Lung (tissue), 11 donors: ENCODE measurements at regions not wholly inside any gene's neighbourhood (a gene's known extent, or its start where the extent isn't known, plus 50 kb on each side); places are given as distances from the start of the nearest gene placed in this dataset.

Experiments used
- ATAC-seq: fragments of 200-7000 bp; cut with Tn5 transposase; one replicate; pipeline ENCODE4 v1.9.1; 2020; ENCODE audit warnings: moderate number of reproducible peaks; ENCODE audit not compliant: insufficient read depth, low FRiP score
- DNase-seq, 3 donors: peaks; one replicate each; pipeline ENCODE4 v3.0.0-alpha.2; 2013 to 2017
- H3K27ac ChIP-seq, 2 donors: one replicate each; pipeline ENCODE4 v1.5.1; 2013; ENCODE audit warnings: mild to moderate bottlenecking in 2 of 2, moderate library complexity in 2 of 2, control low read depth in 1 of 2, inconsistent platforms in 1 of 2, low read depth in 1 of 2, low read length in 1 of 2
- H3K27me3 ChIP-seq, 3 donors: one replicate each; pipeline ENCODE4 v1.5.1; 2013; ENCODE audit warnings: low read length in 2 of 3; ENCODE audit not compliant: control insufficient read depth in 3 of 3, insufficient read depth in 3 of 3
- H3K36me3 ChIP-seq, 4 donors: one replicate each; pipeline ENCODE4 v1.5.1; 2013; ENCODE audit warnings: low read length in 4 of 4, mild to moderate bottlenecking in 1 of 4, moderate library complexity in 1 of 4; ENCODE audit not compliant: control insufficient read depth in 4 of 4, insufficient read depth in 4 of 4
- H3K4me1 ChIP-seq, 5 donors: one replicate each; pipeline ENCODE4 v1.5.1; 2013; ENCODE audit warnings: low read length in 5 of 5, mild to moderate bottlenecking in 2 of 5, moderate library complexity in 1 of 5; ENCODE audit not compliant: control insufficient read depth in 5 of 5, insufficient read depth in 5 of 5
- H3K4me3 ChIP-seq: one replicate; pipeline ENCODE4 v1.5.1; 2013; ENCODE audit warnings: mild to moderate bottlenecking, control low read depth, moderate library complexity
- H3K9ac ChIP-seq, 2 donors: one replicate each; pipeline ENCODE4 v1.5.1; 2013; ENCODE audit warnings: low read length in 2 of 2, control low read depth in 1 of 2; ENCODE audit not compliant: insufficient read depth in 1 of 2
- H3K9me3 ChIP-seq, 4 donors: one replicate each; pipeline ENCODE4 v1.5.1; 2013; ENCODE audit warnings: low read length in 3 of 4, mild to moderate bottlenecking in 1 of 4, moderate library complexity in 1 of 4; ENCODE audit not compliant: control insufficient read depth in 4 of 4, insufficient read depth in 3 of 4
- CTCF ChIP-seq: IDR thresholded peaks from 2 replicates; pipeline ENCODE4 v1.5.1; 2012; ENCODE audit warnings: mild to moderate bottlenecking; ENCODE audit errors: control extremely low read depth, extremely low read depth
- WGBS, 2 donors: extraction: QIAGEN DNeasy Blood & Tissue Kit; methylation state at CpG; one replicate each; pipeline ENCODE4 v1.1.7; 2013; 5-methylcytosine and 5-hydroxymethylcytosine counted together
- donor health status: control.
- donor health status: control.
- donor health status: Bipolar disorder and iron deficiency.
- donor health status: healthy.
- donor health status: DM: yes; HTN: yes; CAD: no.

DNA sequence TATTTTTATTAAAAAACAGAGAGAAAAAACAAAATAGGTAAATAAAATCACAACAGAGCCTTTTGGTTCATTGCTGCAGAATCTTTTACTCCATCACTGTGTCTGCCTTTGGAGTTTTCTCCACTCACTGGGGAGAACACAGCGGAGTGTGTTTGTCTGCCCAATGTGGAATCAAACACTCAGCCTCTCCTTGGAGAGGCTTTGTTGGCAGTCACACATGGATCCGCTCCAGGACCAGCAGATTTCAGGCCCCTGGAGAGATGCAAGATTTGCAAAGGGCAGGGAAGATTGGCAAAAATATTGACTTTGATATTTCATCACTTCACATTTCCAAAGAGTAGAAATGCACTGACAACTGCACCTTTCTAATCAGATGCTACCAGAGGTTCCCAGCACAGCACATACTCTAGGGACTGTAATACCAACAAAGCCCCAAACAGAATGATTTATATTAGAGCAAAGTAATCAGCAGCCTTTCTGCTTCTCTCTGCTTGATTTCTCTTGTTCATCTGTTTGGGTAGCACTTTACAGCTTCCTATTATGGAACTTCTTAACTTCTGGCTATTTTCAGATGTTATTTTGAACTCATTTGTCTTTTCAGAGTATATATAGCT, 1898.8 kb upstream of the PIK3C3 start:
- no peaks in the 10 kb centered on the region for H3K4me1 ChIP-seq
- TF ChIP-seq CTCF: no peak
- ATAC-seq (no peak), DNase-seq (peak; percentile 28 to 65 (median 39))
- peaks cover 0 to 3% (median 0%) of the 10 kb centered on the region in 3 donors for H3K27me3 ChIP-seq
- no peaks in the 10 kb centered on the region for H3K36me3 ChIP-seq
- no peak overlapping the region for H3K4me3 ChIP-seq
- no peak overlapping the region for H3K27ac ChIP-seq
- no peak overlapping the region for H3K9ac ChIP-seq
- no peaks in the 10 kb centered on the region for H3K9me3 ChIP-seq
- WGBS, 2 donors: 42 to 76% methylated on average over 2 of the region's 2 CpGs

- no peak overlapping the region for H3K9ac ChIP-seq
- ATAC-seq (no peak), DNase-seq (no peak)
- no peaks in the 10 kb centered on the region for H3K4me1 ChIP-seq
- H3K4me3 ChIP-seq: no peak overlapping the region
- peaks cover 0 to 3% (median 0%) of the 10 kb centered on the region in 3 donors for H3K27me3 ChIP-seq
- TF ChIP-seq CTCF: no peak
- WGBS, 2 donors: 68 to 84% methylated on average over 5 of the region's 5 CpGs
- H3K36me3 ChIP-seq: no peaks in the 10 kb centered on the region
- H3K9me3 ChIP-seq: no peaks in the 10 kb centered on the region
- no peak overlapping the region for H3K27ac ChIP-seq
Measured at GRCh38 chr18:40055262-40055661, 1899.8 kb upstream of the PIK3C3 start.

- ATAC-seq (no peak), DNase-seq (no peak)
- Histone ChIP-seq H3K36me3 (no peaks in the 10 kb centered on the region), H3K27me3 (peaks cover 0 to 3% (median 0%) of the 10 kb centered on the region in 3 donors), H3K4me3 (no peak overlapping the region), H3K4me1 (no peaks in the 10 kb centered on the region), H3K27ac (no peak overlapping the region), H3K9me3 (no peaks in the 10 kb centered on the region), H3K9ac (no peak overlapping the region)
- WGBS, 2 donors: 73% methylated on average over 5 of the region's 5 CpGs
- TF ChIP-seq CTCF: no peak
Measured at GRCh38 chr18:40049716-40050115, 1905.3 kb upstream of the PIK3C3 start.
